NCI-H526 (cell line): ENCODE measurements at regions not wholly inside any gene's neighbourhood (a gene's known extent, or its start where the extent isn't known, plus 50 kb on each side); places are given as distances from the start of the nearest gene placed in this dataset.

Experiments used
- DNase-seq, 2 experiments: peaks; one replicate each; lab custom pipeline; 2025; lab: John Stamatoyannopoulos, UW

DNA sequence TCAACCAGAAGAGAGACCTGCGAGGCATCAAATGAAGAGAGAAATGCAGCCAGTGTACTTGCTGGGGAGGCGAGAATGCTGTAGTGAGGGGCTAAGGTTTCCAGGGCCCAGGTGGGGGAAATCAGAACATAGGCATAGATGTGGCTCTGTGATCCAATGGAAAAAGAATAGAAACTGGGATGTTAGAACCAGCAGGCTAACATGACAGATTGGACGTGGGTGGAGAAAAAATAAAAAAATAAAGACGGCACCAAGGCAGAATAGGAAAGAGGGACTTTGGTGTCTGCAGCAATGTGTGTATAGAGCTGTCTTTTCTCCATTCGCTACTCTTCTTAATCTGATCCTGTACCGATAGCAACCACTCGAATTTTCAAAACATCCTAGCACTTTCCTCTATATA, 381.0 kb upstream of the NBEA start:
- DNase-seq: no peak

DNA sequence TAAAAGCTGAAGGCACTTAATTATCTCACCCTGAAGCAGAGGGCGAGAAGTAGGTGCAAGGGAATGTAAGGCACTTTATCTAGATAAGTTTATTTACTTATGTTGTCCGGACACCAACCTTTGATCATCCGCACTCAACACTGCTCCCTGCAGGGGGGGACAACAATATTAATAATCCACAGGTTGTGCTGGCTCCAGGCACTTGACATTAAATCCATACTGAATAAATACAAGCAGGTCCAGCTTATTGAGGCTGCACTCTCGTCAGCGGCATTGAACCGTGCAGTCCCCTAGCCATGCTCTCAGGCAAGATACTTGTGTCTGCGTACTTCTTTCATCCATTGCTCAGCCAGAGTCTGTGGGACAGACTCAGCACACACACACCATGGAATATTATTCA, 374.5 kb upstream of the NBEA start:
- no peak for DNase-seq

DNA sequence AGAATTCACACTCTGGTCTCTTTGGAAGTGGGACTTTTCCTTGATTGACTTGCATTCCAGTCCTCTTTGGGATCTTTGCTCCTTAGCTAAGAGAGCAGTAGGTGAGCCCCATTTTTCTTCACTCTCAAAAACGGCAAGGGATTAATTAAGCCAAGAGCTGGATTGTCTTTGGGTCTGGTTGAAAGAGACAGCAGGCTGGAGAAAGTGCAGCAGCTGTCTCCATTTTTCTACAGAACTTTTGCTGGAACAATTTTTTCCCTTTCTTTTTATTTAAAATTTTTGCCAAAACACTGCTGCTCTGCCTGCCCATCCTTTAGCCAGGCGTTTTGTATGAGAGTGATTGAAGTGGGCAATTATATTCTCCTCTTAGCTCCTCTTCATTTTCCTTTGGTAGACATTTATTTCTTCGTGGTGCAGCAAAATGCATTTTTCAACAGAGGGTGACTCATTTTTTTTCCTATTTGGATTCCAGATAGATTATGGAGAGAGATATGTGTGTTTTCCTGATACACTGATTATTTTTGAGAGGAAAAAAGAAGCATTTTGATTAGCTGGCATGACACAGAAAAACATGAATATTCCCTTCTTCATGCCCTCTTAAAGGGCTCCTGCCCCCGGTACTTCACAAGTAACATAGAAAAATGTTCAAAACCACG, 371.2 kb upstream of the NBEA start:
- no peak for DNase-seq

DNA sequence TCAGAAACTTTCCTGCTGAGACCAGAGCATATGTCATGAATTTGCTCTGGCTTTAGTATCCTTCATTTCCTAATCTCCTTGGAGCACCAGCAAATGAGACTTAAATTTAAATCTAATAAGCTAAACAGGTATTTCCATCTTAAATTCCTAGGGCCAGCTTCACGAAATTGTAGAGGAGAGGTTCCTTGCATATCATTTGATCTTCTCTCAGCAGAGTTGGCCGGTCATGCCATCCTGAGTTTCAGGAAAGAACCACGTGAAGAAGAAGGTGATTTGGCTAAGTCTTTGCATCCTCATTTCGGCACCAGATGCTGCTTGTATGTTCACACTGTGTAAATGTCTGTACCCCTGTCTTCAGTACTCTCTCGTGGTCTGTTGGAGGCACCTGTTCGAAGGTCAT, 370.4 kb upstream of the NBEA start:
- no peak for DNase-seq

DNA sequence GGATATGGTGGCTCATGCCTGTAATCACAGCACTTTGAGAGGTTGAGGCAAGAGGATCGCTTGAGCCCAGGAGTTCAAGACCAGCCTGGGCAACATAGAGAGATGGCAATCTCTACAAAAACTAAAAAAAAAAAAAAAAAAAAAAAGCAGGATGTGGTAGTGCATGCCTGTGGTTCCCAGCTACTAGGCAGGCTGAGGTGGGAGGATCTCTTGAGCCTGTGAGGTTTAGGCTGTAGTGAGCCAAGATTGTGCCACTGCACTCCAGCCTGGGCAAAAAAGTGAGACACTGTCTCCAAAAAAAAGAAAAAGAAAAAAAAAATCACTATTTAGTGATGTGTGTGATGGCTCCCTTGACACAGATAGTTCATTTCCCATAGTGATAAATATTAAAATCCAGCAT, 365.0 kb upstream of the NBEA start:
- no peak for DNase-seq

DNA sequence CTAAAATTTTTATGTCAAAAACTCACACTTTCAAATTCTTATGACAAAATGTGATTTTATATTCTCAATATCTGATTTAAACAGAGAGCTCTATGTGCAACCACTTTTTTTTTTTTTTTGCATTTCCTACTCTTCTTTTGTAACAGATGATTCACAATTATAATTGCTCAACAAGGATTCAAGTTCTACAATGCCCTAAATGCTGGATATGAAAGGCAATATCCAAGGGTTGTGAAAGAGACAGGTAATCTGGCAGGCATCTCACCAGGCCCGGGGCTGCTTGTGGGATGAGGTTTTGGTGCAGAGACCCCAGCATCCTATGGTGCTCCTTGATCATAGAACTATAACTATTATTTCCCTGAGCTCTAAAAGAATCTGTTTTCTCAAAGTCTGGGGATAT, 363.6 kb upstream of the NBEA start:
- DNase-seq: no peak

DNA sequence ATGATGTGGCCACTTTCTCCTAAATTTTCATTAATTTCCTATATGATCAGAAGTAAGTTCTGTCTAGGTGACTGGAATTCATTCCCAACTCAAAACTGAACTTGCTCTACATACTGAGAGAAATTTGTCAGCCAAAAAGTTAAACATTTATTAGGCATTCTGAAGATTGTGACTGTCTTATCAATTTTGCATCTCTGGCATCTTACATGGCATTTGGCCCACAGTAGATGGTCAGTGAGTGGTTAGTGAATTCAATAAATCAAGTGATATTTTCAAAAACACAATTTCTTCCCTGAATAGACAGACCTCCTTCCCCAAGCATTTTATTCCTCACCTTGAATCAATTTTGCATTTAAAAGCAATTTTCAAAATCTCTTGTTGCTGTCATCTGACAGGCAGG, 363.2 kb upstream of the NBEA start:
- no peak for DNase-seq

DNA sequence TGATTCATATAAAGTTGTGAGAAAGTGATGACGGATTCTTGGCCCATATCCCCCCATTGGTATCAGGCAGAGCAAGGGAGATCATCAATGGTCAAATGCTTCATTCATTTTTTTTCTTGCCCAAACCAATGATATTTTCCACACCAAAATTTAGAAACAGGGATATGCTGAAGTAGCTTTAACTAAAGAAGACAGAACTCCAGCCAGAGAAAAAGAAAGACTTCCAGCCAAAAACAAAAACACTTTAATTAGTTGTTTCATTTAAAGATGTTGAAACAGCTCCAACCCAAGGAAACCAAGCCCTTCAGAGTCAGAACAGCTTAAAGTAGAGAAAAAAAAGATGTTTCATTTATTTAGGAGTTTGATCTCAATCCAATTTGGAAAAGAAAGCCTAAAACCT, 358.9 kb upstream of the NBEA start:
- DNase-seq: no peak

DNA sequence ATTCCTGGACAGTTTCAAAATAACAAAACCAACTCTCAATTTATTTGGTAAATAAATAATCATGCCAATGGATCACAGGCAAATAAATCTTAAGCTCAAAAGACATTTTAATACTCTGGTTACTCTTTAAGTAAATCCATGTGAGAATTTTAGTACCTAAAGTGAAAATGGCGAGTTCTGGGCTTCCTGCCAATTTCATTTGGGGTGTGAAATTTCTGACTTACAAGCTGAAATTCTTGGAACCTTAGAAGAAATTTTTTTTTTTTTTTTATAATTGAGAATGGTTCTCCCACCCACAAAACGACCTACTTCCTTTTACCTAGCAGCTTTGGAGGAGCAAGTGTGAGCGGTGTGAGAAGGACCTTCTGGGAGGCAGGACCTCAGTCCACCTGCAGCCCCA, 354.5 kb upstream of the NBEA start:
- DNase-seq: no peak

DNA sequence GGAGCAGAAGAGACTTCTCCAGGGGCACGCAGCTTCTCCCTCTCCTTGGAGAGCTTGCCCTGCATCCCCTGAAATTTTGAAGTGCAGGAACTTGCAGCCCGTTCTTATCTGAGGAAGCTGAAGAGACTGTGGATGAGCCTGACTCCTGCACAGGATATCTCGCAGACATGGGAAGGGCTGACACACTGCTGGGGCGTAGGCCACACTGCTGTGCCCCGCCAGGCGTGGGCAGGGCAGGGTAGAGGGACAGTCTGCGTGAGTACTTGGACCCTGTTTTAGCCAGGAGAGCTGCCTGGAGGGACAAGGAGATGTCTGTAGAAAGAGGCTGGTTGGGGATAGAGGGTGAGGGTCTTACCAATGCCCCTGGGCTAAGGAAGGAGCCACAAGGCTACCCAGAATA, 353.7 kb upstream of the NBEA start:
- DNase-seq: no peak

DNA sequence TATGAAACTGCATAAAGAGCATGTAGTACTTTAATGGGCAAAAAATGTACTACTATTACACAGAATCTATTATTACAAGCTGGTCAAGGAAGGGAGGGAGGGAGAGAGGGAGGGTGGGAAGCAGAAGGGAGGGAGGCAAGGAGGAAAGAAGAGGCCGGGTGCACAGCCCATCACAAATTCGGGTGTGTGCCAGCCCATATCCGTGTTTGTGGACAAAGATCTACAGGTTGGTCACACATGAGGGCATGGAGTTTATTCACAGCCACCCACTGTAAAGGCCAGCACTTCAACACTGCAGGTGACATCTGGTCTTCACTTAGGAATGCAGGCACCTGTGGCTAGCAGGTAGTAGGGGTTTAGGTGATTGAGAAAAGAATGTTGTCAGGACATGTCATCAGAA, 352.5 kb upstream of the NBEA start:
- DNase-seq: no peak

DNA sequence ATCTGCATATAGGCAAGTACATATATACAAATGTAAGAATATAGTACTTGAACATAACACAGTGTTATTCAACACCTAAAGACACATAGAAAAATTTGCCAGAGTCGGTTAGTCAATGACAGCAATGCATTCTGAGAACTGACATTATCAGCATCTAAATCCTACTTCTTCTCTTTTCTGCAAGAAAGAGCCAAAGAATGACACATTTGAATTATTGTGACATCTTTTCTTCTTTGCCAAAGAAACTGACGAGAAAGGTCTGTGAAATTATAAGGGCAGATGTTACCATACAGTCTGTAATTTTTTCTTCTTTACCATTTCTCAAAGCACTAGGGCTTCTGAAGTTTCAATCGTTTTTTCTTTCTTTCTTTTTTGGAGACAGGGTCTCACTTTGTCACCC, 350.9 kb upstream of the NBEA start:
- DNase-seq: no peak

DNA sequence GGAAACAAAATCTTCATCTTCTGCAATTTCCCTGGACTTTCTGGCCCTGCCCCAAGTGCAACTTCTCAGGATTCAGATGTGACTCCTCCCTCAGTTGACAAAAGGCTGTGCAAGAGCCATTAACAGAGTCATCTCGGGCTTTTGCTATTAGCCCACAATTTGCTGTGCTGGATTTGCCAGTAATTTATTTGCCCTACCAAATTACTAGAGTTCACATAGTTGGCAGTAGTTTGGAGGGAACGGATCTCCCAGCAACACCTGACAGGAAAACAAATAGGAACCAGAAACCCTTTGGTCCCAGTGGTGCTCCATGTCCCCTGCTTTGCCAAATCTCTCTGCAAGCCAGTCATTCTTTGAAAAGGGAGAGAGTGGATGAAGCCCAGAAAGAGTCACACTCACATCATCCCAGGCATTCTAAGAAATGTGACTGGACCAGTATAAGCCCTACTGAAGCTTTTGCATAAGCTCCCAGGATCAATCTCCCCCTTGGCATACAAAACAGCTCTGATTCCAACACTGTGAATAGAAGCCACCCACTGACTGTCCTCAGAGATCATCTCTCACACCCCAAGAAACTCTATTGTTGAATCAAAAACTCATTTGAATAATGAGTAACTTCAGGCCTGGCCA, 350.1 kb upstream of the NBEA start:
- peak in 1 of 2 experiments; percentile 3 for DNase-seq

DNA sequence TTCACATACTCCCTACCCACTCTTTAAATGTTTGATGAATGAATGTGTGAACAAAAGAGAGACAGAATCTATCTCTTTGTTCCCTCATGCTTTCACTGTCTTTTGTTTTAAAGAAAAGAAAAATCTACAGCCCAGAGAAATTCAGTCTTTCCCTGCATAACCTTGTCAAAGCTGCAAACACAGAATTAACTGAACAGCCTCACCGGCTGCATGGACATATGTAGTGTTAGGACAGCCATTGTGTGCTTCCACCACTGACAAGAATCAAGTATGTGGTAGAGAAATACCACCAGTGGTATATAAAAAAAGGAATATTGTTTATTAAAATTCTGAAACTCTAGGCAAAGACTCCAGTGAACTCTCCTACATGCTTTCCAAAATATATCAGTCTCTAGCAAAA, 348.4 kb upstream of the NBEA start:
- no peak for DNase-seq

DNA sequence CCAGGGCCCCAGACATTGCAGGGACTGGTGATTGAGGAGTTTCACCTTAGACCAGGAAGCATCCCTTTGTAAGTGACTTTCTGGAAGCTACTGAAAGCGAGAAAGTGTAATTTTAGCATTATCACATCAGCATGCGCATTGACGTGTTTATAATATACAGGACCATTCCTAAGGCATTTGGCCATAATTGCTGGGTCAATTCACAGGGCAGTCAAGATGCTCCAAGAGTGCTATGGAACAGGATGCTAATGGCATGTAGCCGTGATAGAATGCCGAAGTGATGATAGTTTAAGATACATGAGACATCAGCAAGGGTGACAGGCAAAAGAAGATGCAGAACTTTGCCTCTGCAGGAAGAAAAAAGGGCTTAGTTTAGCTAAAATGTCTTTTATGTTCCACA, 347.6 kb upstream of the NBEA start:
- no peak for DNase-seq

DNA sequence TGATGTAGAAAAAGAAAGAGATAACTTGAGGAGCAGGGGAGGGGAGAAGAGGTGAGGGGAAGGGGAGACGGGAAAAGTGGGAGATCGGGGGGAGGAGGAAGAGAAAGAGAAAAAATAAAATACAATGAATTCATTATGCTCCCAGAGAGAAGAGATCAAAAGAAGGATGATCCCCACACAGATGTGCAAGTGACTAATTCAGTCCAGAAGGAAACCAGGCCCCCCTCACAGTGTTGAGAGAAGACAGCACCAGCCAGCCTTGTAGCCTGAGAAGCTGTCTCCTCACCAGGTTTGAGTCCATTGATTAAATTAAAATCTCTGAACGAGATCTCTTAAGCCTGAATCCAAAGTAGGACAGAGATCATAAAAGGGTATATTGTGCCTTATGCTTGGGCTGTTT, 333.7 kb upstream of the NBEA start:
- no peak for DNase-seq

DNA sequence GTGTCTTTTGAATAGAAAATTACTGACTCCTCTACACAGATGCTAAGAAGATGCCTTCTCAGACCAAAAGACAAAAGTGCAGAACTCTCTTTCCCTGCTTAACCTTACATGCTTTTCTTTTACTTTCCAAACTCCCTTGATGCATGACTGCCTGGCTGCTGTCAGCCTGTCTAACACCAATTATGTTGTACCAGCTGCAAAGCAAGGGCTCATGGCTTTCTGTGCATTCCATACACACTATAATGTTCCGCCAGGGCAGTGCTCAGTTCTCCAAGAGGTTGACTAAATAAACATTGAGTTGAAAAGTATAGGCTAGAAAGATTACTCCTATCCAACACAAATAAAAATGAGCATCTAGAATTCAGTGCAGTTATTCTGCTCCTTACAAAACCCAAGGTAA, 330.4 kb upstream of the NBEA start:
- no peak for DNase-seq

DNA sequence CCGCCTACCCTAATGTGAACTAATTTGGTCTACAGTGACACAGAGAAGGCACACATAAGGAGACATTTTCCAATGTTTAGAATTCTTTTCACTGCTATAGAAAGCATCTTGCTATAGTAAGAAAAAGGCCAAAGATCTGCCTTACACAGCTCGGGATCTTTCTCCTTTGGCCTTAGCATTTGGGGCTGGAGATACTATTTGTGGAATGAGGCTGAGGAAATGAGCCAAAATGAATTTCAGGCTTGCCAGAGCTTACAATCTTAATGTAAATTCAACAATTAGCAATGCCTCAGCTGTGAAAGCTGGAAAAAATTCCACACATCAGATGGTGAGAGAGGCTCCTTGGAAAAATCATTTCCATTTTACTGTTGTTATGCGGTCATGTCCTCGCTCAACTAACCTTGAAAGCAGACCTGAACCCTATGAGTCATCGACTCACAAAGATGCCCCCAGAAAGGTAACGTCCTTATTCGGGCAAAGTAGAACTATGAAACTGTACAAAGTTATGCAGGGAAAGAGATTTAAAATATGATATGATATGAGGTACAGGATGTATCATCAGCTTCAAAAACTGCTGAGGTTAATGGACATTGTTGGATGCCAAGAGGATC, 324.5 kb upstream of the NBEA start:
- no peak for DNase-seq

DNA sequence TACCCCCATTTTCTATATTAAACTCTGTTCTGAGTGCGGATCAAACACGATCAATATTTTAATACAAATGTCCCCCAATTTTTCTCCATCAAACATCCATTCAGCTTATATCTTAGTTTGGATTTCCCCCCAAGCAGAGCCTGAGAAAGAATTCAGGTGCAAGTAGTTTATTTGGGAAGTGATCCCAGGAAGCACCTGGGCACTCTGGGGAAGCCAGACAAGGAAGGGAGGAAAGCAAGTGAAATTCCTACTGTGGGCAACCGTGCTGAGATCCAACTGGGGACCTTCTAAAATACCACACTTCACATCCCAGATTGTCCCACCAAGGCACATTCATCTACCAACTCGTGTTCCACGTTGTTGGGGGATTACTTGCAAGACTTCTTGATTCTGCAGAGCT, 323.4 kb upstream of the NBEA start:
- no peak for DNase-seq

DNA sequence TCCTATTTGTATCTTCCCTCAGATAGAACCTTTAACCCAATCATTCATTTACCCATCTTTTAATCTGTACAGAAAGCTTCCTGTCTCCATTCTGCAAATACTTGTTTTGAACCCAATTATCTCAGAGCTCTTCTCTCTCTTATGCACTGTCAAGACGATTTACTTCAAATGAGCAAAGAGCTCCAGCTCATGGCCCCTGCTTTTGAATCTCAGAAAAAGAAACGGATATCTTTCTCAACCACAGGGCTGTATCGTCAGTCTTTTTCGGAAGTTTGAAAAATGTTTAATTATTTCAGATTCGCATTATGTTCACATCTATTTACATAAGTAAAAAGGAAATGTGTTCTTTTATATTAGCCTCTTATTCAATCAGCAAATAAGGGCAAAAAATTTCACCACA, 322.7 kb upstream of the NBEA start:
- no peak for DNase-seq

DNA sequence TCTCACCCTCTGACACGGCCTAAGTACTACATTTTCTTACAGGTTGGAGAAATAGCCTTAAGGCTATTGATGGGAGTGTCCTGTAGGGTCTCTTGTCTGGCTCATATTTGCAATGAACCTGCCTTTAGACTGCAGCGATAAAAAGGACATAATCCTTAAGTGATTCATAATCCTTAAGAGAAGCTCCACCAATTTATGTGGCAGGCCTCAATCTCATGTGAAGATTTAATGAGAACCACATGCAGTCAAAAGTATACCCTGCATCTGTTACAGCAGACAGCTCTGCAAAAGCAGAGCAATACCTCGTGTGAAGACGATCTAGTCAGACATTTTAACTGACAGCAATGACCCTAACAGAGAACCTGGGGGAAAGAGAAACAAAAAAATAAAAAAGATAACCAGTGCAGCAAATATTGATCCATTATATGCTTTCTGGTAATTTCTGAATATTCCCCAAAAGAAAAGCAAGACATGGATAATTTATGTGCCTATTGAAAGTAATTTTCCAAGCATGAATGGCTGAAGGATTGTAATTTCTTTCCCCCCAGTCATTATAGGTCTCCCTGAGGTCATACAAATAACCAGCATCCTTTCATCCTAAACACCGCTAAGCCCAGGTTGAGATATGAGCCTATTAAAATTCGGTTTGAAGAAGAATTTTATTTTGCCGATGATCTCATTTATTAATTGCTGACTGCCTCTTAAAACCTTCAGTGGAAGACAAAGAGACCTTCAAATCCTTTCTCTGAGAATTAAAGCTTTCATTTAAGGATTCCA, 321.8 kb upstream of the NBEA start:
- no peak for DNase-seq

DNA sequence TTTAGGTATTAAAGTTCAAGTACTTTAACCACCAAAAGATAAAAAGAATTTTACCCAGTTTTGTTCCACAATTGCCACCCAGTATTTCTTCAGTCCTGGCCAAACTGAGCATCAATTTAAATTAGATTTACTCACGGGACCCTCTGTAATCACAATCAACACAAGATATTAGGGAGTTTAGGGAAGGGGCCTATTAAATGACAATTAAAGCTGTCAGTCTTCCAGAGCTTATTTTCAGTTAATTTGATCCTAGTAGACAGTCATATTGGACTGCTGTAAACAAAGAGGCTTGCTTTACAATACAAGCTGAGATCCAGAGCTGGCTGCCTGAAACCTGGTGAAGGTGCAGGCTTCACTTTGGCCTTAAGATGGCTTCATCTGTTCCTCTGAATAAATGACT, 321.2 kb upstream of the NBEA start:
- no peak for DNase-seq

DNA sequence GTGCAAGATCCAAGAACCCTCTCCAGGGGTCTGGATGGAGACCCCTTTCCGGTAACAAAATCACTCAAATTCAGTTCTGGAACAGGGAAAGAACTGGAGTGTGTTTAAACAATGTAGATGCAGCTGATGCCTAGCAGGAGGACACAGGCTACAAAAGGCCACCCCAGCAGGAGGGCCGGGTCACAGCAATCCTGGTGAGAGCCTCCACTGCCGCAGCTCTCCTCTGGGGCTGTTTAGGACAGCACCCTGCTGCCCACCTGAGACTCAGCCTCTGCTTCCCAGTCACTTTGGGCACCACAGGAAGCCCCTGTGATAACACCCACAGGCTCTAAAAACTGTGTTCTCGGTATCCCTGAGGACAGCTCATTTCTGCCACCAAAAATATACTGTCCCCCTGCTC, 318.7 kb upstream of the NBEA start:
- no peak for DNase-seq
